ENCODE measurements at regions not wholly inside any gene's neighbourhood (a gene's known extent, or its start where the extent isn't known, plus 50 kb on each side); places are given as distances from the start of the nearest gene placed in this dataset.

DNA sequence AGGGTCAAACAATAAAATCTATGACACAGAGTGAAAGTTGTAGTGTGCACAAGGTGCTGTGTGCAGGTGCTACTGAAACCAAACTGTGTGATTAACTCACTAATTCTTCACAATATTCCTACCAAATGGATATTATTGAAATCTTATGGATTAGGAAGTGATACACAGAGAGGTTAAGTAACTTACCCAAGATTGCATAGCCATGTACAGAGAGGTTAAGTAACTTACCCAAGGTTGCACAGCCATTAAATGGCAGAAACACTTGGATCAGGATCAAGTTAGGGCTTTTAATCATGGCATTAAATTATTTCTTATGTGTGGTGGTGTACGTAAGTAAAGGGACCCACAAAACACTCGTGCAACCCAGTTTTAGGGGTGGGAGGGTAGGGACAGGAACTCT, 771.4 kb downstream of the AACS start:
- H2AFZ ChIP-seq (ENCODE audit: low read depth, low read length): no peak overlapping the region
- no peaks in the 10 kb centered on the region for H3K9me3 ChIP-seq (ENCODE audit: low read length)
- no peaks in the 10 kb centered on the region for H4K20me1 ChIP-seq (ENCODE audit: insufficient read depth)
- no peak overlapping the region for H3K4me3 ChIP-seq (ENCODE audit: low read length)
- no peaks in the 10 kb centered on the region for H3K36me3 ChIP-seq (ENCODE audit: insufficient read depth, low read length)
- no peaks in the 10 kb centered on the region for H3K79me2 ChIP-seq (replicated peaks; ENCODE audit: insufficient read depth, low read length)
- no peaks in the 10 kb centered on the region for H3F3A ChIP-seq (ENCODE audit: insufficient read depth, low read length, poor library complexity, severe bottlenecking)
- H3K27ac ChIP-seq (ENCODE audit: low read length): no peak overlapping the region
- no peaks in the 10 kb centered on the region for H3K9me2 ChIP-seq (ENCODE audit: insufficient read depth, low read length)
- H3K9ac ChIP-seq (ENCODE audit: low read length): no peak overlapping the region
- H3K27me3 ChIP-seq (ENCODE audit: insufficient read depth, low read depth, low read length): no peaks in the 10 kb centered on the region
- TF ChIP-seq CTCF (IDR thresholded peaks at IDR 0.05; ENCODE audit: poor library complexity, severe bottlenecking) (no peak), TAF1 (IDR thresholded peaks at IDR 0.05; ENCODE audit: low read depth) (no peak), POLR2AphosphoS5 (IDR thresholded peaks at IDR 0.05) (no peak), SMC3 (conservative IDR thresholded peaks at IDR 0.05; ENCODE audit: poor library complexity) (no peak), EZH2 (IDR thresholded peaks at IDR 0.05; ENCODE audit: borderline replicate concordance, insufficient read depth, low read length, poor library complexity, severe bottlenecking) (no peak), RAD21 (conservative IDR thresholded peaks at IDR 0.05) (no peak), EP300 (conservative IDR thresholded peaks at IDR 0.05; ENCODE audit: poor library complexity, severe bottlenecking) (no peak), MXI1 (conservative IDR thresholded peaks at IDR 0.05; ENCODE audit: poor library complexity, severe bottlenecking) (no peak)
- TF ChIP-seq, protein P1, sequence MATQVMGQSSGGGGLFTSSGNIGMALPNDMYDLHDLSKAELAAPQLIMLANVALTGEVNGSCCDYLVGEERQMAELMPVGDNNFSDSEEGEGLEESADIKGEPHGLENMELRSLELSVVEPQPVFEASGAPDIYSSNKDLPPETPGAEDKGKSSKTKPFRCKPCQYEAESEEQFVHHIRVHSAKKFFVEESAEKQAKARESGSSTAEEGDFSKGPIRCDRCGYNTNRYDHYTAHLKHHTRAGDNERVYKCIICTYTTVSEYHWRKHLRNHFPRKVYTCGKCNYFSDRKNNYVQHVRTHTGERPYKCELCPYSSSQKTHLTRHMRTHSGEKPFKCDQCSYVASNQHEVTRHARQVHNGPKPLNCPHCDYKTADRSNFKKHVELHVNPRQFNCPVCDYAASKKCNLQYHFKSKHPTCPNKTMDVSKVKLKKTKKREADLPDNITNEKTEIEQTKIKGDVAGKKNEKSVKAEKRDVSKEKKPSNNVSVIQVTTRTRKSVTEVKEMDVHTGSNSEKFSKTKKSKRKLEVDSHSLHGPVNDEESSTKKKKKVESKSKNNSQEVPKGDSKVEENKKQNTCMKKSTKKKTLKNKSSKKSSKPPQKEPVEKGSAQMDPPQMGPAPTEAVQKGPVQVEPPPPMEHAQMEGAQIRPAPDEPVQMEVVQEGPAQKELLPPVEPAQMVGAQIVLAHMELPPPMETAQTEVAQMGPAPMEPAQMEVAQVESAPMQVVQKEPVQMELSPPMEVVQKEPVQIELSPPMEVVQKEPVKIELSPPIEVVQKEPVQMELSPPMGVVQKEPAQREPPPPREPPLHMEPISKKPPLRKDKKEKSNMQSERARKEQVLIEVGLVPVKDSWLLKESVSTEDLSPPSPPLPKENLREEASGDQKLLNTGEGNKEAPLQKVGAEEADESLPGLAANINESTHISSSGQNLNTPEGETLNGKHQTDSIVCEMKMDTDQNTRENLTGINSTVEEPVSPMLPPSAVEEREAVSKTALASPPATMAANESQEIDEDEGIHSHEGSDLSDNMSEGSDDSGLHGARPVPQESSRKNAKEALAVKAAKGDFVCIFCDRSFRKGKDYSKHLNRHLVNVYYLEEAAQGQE (IDR thresholded peaks at IDR 0.05; ENCODE audit: borderline replicate concordance): no peak
- H3K4me2 ChIP-seq (ENCODE audit: low read length): no peak overlapping the region

- Histone ChIP-seq H2AFZ (ENCODE audit: low read depth, low read length) (no peak overlapping the region), H3K27ac (ENCODE audit: low read length) (no peak overlapping the region), H3K27me3 (ENCODE audit: insufficient read depth, low read depth, low read length) (no peaks in the 10 kb centered on the region), H4K20me1 (ENCODE audit: insufficient read depth) (no peaks in the 10 kb centered on the region), H3K9me2 (ENCODE audit: insufficient read depth, low read length) (no peaks in the 10 kb centered on the region), H3F3A (ENCODE audit: insufficient read depth, low read length, poor library complexity, severe bottlenecking) (no peaks in the 10 kb centered on the region), H3K9ac (ENCODE audit: low read length) (no peak overlapping the region), H3K4me2 (ENCODE audit: low read length) (no peak overlapping the region), H3K4me3 (ENCODE audit: low read length) (no peak overlapping the region), H3K36me3 (ENCODE audit: insufficient read depth, low read length) (no peaks in the 10 kb centered on the region), H3K79me2 (replicated peaks; ENCODE audit: insufficient read depth, low read length) (no peaks in the 10 kb centered on the region), H3K9me3 (ENCODE audit: low read length) (no peaks in the 10 kb centered on the region)
- TF ChIP-seq, protein P1 (IDR thresholded peaks at IDR 0.05; ENCODE audit: borderline replicate concordance): no peak
- TF ChIP-seq EP300 (conservative IDR thresholded peaks at IDR 0.05; ENCODE audit: poor library complexity, severe bottlenecking) (no peak), EZH2 (IDR thresholded peaks at IDR 0.05; ENCODE audit: borderline replicate concordance, insufficient read depth, low read length, poor library complexity, severe bottlenecking) (no peak), POLR2AphosphoS5 (IDR thresholded peaks at IDR 0.05) (no peak), CTCF (IDR thresholded peaks at IDR 0.05; ENCODE audit: poor library complexity, severe bottlenecking) (no peak), RAD21 (conservative IDR thresholded peaks at IDR 0.05) (no peak), TAF1 (IDR thresholded peaks at IDR 0.05; ENCODE audit: low read depth) (no peak), MXI1 (conservative IDR thresholded peaks at IDR 0.05; ENCODE audit: poor library complexity, severe bottlenecking) (no peak), SMC3 (conservative IDR thresholded peaks at IDR 0.05; ENCODE audit: poor library complexity) (no peak)
These were observed 776.1 kb downstream of the AACS start for GRCh38 chr12:125841332-125841731.
